NCI-H1105 treated with DMSO at 0.1 percent for 48 hours (cell line): ENCODE measurements at regions not wholly inside any gene's neighbourhood (a gene's known extent, or its start where the extent isn't known, plus 50 kb on each side); places are given as distances from the start of the nearest gene placed in this dataset.
A peak's percentile ranks its signal among the peaks of the same experiment; 100 is the strongest.
"Not testable (repeated sequence)": the region's sequence is repeated elsewhere in the genome, so short reads cannot be mapped to it uniquely, and the experiment has no call there.

Source experiments
- DNase-seq: peaks from one replicate; lab custom pipeline; 2025; lab: John Stamatoyannopoulos, UW

GRCh38 chr13:64782466-64782865, 2447.7 kb downstream of the PCDH9 start:
- no peak for DNase-seq

GRCh38 chr13:64778002-64778401, 2452.1 kb downstream of the PCDH9 start:
- no peak for DNase-seq

GRCh38 chr13:64774915-64775314, 2455.2 kb downstream of the PCDH9 start:
- DNase-seq = no peak

- DNase-seq = no peak
These were observed 2459.4 kb downstream of the PCDH9 start for GRCh38 chr13:64770743-64771142.

- no peak for DNase-seq
These were observed 2463.1 kb downstream of the PCDH9 start for GRCh38 chr13:64767054-64767453.

GRCh38 chr13:64765636-64766035, 2464.5 kb downstream of the PCDH9 start:
- no peak for DNase-seq

GRCh38 chr13:64758521-64759244, 2471.5 kb downstream of the PCDH9 start:
- no peak for DNase-seq

- no peak for DNase-seq
These were observed 2473.5 kb downstream of the PCDH9 start for GRCh38 chr13:64756621-64757020.

GRCh38 chr13:64755961-64756360, 2474.2 kb downstream of the PCDH9 start:
- DNase-seq = no peak

- peak; percentile 22 for DNase-seq
These were observed 2476.7 kb downstream of the PCDH9 start for GRCh38 chr13:64753233-64754000.

GRCh38 chr13:64749301-64749700, 2480.8 kb downstream of the PCDH9 start:
- no peak for DNase-seq

GRCh38 chr13:64746845-64747244, 2483.3 kb downstream of the PCDH9 start:
- peak; percentile 19 for DNase-seq

GRCh38 chr13:64740493-64740892, 2489.6 kb downstream of the PCDH9 start:
- DNase-seq = no peak

- DNase-seq = no peak
These were observed 2504.6 kb downstream of the PCDH9 start for GRCh38 chr13:64725492-64725891.

- no peak for DNase-seq
These were observed 2506.4 kb downstream of the PCDH9 start for GRCh38 chr13:64723724-64724123.

- DNase-seq = no peak
These were observed 2512.0 kb downstream of the PCDH9 start for GRCh38 chr13:64718116-64718515.

GRCh38 chr13:64716936-64717335, 2513.2 kb downstream of the PCDH9 start:
- DNase-seq = no peak

GRCh38 chr13:64709079-64709478, 2521.1 kb downstream of the PCDH9 start:
- DNase-seq = no peak

- no peak for DNase-seq
These were observed 2526.0 kb downstream of the PCDH9 start for GRCh38 chr13:64704121-64704649.

GRCh38 chr13:64697226-64697625, 2532.9 kb downstream of the PCDH9 start:
- peak; percentile 8 for DNase-seq

- DNase-seq = no peak
These were observed 2541.1 kb downstream of the PCDH9 start for GRCh38 chr13:64688893-64689677.

GRCh38 chr13:64686536-64686935, 2543.6 kb downstream of the PCDH9 start:
- DNase-seq = not testable (repeated sequence)
